ENCODE measurements at regions not wholly inside any gene's neighbourhood (a gene's known extent, or its start where the extent isn't known, plus 50 kb on each side); places are given as distances from the start of the nearest gene placed in this dataset.

DNA sequence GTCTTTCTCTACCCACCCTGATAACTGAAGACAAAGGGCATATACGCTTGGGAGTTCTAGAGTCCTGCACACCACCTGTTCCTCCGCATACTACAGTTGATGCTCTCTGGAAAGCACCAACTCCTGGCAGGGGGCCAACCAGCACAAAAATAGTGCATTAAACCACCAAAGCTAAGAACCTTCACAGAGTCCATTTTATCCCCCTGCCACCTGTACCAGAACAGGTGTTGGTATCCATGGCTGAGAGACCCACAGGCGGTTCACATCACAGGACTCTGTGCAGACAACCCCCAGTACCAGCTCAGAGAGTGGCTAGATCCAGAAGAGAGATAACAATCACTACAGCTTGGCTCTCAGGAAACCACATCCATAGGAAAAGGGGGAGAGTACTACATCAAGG lies 114.4 kb upstream of the POU1F1 start:
- Histone ChIP-seq H3K36me3 (ENCODE audit: control insufficient read depth, insufficient read depth, low read length) (no peaks in the 10 kb centered on the region), H3K4me3 (ENCODE audit: low read depth, low read length) (no peak overlapping the region), H3K9ac (ENCODE audit: low read depth, low read length) (no peak overlapping the region), H3K4me1 (ENCODE audit: control insufficient read depth, insufficient read depth, low read length) (no peaks in the 10 kb centered on the region), H3K27me3 (ENCODE audit: control insufficient read depth, insufficient read depth, low read length) (no peaks in the 10 kb centered on the region), H3K9me3 (ENCODE audit: control insufficient read depth, insufficient read depth, low read length) (no peaks in the 10 kb centered on the region)

DNA sequence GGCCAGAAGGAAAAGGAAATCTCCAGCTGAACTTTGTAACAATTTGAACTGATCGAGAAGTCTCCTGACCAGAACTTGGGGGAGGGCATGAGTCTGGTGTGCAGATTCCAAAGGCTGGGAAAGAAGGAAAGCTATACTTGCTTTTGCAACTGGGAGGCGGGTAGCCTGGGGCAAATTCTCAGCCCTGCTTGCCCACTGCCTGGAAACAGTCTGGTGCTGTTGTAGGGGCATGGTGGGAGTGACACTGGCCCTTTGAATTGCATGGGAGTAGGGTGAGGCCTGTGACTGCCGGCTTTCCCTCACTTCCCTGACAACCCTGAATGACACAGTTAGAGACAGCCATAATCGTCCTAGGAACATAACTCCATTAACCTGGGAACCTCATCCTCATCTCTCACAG lies 114.0 kb upstream of the POU1F1 start:
- Histone ChIP-seq H3K4me1 (ENCODE audit: control insufficient read depth, insufficient read depth, low read length) (no peaks in the 10 kb centered on the region), H3K9me3 (ENCODE audit: control insufficient read depth, insufficient read depth, low read length) (no peaks in the 10 kb centered on the region), H3K9ac (ENCODE audit: low read depth, low read length) (no peak overlapping the region), H3K36me3 (ENCODE audit: control insufficient read depth, insufficient read depth, low read length) (no peaks in the 10 kb centered on the region), H3K4me3 (ENCODE audit: low read depth, low read length) (no peak overlapping the region), H3K27me3 (ENCODE audit: control insufficient read depth, insufficient read depth, low read length) (no peaks in the 10 kb centered on the region)

DNA sequence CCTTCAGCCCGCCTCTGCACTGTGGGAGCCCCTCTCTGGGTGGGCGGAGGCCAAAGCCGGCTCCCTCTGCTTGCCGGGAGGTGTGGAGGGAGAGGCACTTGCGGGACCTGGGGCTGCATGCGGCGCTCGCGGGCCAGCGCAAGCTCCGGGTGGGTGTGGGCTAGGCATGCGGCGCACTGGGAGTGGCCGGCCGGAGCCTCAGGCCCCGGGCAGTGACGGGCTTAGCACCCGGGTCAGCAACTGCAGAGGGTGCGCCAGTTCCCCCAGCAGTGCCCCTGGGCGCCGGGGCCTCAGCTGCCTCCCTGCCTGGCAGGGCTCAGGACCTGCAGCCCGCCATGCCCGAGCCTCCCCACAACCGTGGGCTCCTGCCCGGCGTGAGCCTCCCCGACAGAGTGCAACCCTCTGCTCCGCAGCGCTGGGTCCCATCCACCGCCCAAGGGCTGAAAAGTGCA lies 98.9 kb upstream of the POU1F1 start:
- no peaks in the 10 kb centered on the region for H3K4me1 ChIP-seq (ENCODE audit: control insufficient read depth, insufficient read depth, low read length)

DNA sequence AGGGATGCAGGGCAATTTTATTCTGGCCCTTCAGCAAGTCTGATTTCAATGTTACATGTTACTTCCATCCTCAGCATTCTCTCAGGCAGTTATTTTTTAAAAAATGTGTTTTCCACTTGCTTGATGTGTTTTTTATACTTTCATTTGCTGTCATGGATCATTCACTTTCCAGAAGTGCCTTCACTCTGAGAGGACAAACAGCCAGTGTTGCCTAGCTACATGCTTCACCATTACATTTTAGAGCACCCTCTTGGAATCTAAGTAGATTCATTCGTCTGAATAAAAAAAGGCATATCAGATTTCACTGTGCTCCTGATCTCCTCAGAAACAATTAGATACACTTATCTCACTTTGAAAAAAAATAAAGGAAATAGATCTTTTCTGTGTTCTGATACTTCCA lies 93.6 kb upstream of the POU1F1 start:
- H3K4me1 ChIP-seq (ENCODE audit: control insufficient read depth, insufficient read depth, low read length): no peaks in the 10 kb centered on the region
- no peaks in the 10 kb centered on the region for H3K27me3 ChIP-seq (ENCODE audit: control insufficient read depth, insufficient read depth, low read length)
- no peak overlapping the region for H3K4me3 ChIP-seq (ENCODE audit: low read depth, low read length)
- no peaks in the 10 kb centered on the region for H3K36me3 ChIP-seq (ENCODE audit: control insufficient read depth, insufficient read depth, low read length)
- no peaks in the 10 kb centered on the region for H3K9me3 ChIP-seq (ENCODE audit: control insufficient read depth, insufficient read depth, low read length)
- H3K9ac ChIP-seq (ENCODE audit: low read depth, low read length): no peak overlapping the region

More for the DNA sequence above, 98.9 kb upstream of the POU1F1 start:
- no peaks in the 10 kb centered on the region for H3K9me3 ChIP-seq (ENCODE audit: control insufficient read depth, insufficient read depth, low read length)
- H3K36me3 ChIP-seq (ENCODE audit: control insufficient read depth, insufficient read depth, low read length): no peaks in the 10 kb centered on the region
- no peaks in the 10 kb centered on the region for H3K27me3 ChIP-seq (ENCODE audit: control insufficient read depth, insufficient read depth, low read length)
- no peak overlapping the region for H3K4me3 ChIP-seq (ENCODE audit: low read depth, low read length)
- H3K9ac ChIP-seq (ENCODE audit: low read depth, low read length): no peak overlapping the region

DNA sequence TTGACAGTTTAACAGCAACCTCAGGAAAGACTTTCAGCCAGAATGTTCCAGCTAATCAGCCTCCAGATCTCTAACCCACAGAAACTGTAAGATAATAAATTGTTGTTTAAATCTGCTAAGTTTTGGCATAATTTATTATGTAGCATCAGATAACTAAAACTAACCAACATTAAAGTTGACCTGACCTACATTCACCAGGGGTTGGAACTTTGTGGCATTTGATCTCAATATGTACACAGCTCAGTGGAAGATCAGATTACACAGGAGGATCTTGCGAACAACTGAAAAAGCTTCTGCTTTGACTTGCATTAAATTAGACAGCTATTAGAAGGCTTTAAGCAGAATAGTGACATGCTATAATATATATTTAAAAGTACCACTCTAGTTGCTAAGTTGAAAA lies 91.4 kb upstream of the POU1F1 start:
- H3K27me3 ChIP-seq (ENCODE audit: control insufficient read depth, insufficient read depth, low read length): no peaks in the 10 kb centered on the region
- no peak overlapping the region for H3K4me3 ChIP-seq (ENCODE audit: low read depth, low read length)
- no peaks in the 10 kb centered on the region for H3K4me1 ChIP-seq (ENCODE audit: control insufficient read depth, insufficient read depth, low read length)
- H3K36me3 ChIP-seq (ENCODE audit: control insufficient read depth, insufficient read depth, low read length): no peaks in the 10 kb centered on the region
- no peak overlapping the region for H3K9ac ChIP-seq (ENCODE audit: low read depth, low read length)
- H3K9me3 ChIP-seq (ENCODE audit: control insufficient read depth, insufficient read depth, low read length): no peaks in the 10 kb centered on the region

DNA sequence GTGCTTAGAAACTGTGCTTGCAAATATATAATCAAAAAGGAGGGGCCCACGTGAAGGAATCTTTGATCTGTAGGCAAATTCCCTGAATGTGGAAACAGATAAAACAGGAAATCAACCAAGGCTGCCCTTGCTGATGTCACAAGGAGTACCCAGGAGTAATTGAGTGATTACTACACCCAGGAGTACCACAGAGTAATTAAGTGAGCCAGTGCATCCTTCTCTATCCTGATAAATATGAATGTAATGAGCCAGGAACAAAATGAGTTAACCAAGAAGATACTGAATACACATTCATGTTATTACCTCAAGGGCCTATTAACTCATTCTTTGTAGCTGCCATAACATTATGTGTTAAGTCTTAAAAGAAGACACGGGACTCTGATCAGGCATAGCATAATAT lies 87.3 kb upstream of the POU1F1 start:
- no peaks in the 10 kb centered on the region for H3K36me3 ChIP-seq (ENCODE audit: control insufficient read depth, insufficient read depth, low read length)
- H3K9ac ChIP-seq (ENCODE audit: low read depth, low read length): no peak overlapping the region
- H3K27me3 ChIP-seq (ENCODE audit: control insufficient read depth, insufficient read depth, low read length): no peaks in the 10 kb centered on the region
- no peaks in the 10 kb centered on the region for H3K9me3 ChIP-seq (ENCODE audit: control insufficient read depth, insufficient read depth, low read length)
- no peaks in the 10 kb centered on the region for H3K4me1 ChIP-seq (ENCODE audit: control insufficient read depth, insufficient read depth, low read length)
- H3K4me3 ChIP-seq (ENCODE audit: low read depth, low read length): no peak overlapping the region

DNA sequence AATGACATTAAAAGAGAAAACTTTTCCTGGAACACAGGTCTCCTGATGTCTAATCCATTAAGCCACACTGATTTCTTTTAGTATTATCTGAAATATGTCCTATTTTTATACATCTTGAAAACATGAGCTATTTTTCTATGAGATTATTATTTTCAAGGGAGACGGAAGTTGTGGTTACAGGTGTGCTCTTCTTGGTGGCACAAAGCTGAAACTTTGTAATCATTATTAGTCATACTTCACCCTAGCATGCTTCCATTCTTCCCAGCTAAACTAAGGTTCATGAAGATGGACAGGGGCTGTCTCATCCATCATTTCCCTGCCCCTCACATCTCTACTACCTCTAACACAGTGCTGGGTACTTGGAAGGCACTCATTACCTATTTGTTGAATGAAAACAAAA lies 85.6 kb upstream of the POU1F1 start:
- Histone ChIP-seq H3K9ac (ENCODE audit: low read depth, low read length) (no peak overlapping the region), H3K4me1 (ENCODE audit: control insufficient read depth, insufficient read depth, low read length) (no peaks in the 10 kb centered on the region), H3K4me3 (ENCODE audit: low read depth, low read length) (no peak overlapping the region), H3K27me3 (ENCODE audit: control insufficient read depth, insufficient read depth, low read length) (no peaks in the 10 kb centered on the region), H3K9me3 (ENCODE audit: control insufficient read depth, insufficient read depth, low read length) (no peaks in the 10 kb centered on the region), H3K36me3 (ENCODE audit: control insufficient read depth, insufficient read depth, low read length) (no peaks in the 10 kb centered on the region)

DNA sequence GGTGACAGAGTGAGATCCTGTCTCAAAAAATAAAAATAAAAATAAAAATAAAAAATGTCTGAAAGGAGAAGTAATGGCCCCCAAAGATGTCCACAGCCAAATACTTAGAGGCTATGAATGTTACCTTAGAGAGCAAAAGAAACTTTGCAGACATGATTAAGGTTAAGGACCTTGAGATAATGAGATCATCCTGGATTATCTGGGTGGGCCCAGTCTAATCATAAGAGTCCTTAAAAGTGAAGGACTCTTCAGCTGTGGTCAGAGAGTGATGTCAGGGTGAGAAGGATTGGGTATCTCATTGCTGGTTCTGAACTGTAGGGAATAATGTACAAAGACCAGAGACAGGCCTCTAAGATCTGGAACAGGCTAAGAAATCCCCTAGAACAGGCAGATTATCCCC lies 84.9 kb upstream of the POU1F1 start:
- no peak overlapping the region for H3K4me3 ChIP-seq (ENCODE audit: low read depth, low read length)
- no peaks in the 10 kb centered on the region for H3K9me3 ChIP-seq (ENCODE audit: control insufficient read depth, insufficient read depth, low read length)
- H3K4me1 ChIP-seq (ENCODE audit: control insufficient read depth, insufficient read depth, low read length): no peaks in the 10 kb centered on the region
- no peak overlapping the region for H3K9ac ChIP-seq (ENCODE audit: low read depth, low read length)
- no peaks in the 10 kb centered on the region for H3K36me3 ChIP-seq (ENCODE audit: control insufficient read depth, insufficient read depth, low read length)
- no peaks in the 10 kb centered on the region for H3K27me3 ChIP-seq (ENCODE audit: control insufficient read depth, insufficient read depth, low read length)

DNA sequence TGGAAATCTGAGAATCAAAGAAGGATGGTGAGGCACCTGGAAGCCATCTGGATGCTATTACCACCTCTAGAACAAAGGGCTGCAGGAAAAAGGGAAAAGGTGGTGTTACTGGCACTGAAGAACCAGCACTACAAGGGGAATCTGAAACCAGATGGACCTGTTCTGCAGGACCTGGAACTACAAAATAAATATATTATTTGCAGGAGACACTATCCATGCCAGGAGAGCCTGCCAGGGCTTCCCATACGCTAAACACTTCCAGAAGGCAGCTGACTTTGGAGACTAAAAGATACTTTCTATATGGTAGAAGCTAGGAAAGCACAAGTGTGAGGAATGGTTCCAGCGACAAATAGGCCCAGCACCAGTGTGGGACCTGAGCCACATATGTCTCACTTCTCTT lies 83.4 kb upstream of the POU1F1 start:
- Histone ChIP-seq H3K9me3 (ENCODE audit: control insufficient read depth, insufficient read depth, low read length) (no peaks in the 10 kb centered on the region), H3K27me3 (ENCODE audit: control insufficient read depth, insufficient read depth, low read length) (no peaks in the 10 kb centered on the region), H3K9ac (ENCODE audit: low read depth, low read length) (no peak overlapping the region), H3K4me1 (ENCODE audit: control insufficient read depth, insufficient read depth, low read length) (no peaks in the 10 kb centered on the region), H3K4me3 (ENCODE audit: low read depth, low read length) (no peak overlapping the region), H3K36me3 (ENCODE audit: control insufficient read depth, insufficient read depth, low read length) (no peaks in the 10 kb centered on the region)

DNA sequence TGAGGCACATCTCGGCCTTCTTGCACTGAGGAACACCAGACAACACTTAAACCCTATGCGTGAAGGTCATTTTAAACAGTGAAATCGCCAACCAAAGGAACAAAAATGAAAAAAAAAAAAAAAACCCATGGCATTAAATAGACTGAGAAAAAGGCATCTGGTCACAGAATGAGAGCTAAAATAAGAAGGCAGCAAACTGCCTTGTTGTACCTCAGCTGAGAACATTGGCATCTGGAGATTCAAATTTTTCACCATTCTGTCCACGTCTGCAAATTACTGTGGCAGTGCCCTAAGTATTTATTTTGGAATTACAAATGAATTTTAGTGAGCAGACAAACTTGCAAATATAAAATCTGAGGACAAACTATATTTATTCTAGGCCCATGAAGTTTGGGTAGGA lies 82.6 kb upstream of the POU1F1 start:
- Histone ChIP-seq H3K27me3 (ENCODE audit: control insufficient read depth, insufficient read depth, low read length) (no peaks in the 10 kb centered on the region), H3K4me1 (ENCODE audit: control insufficient read depth, insufficient read depth, low read length) (no peaks in the 10 kb centered on the region), H3K9me3 (ENCODE audit: control insufficient read depth, insufficient read depth, low read length) (no peaks in the 10 kb centered on the region), H3K4me3 (ENCODE audit: low read depth, low read length) (no peak overlapping the region), H3K9ac (ENCODE audit: low read depth, low read length) (no peak overlapping the region), H3K36me3 (ENCODE audit: control insufficient read depth, insufficient read depth, low read length) (no peaks in the 10 kb centered on the region)

DNA sequence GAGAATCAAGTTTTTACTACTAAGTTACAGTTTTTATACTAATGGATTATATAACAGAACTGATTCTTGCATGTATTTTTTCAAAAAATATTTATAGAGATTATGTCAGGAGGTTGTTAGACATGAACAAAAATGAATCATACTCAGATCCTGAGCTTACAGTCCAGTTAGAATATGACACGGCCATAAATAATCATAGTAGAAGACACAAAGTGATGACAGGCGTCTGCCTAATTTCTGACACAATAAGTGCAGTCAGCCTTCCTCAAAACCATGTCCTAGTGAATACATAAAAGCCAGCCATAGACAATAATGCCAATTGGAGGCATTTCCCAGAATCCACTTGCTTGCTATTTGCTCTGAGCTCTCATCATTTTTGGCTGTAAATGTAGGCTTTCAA lies 81.7 kb upstream of the POU1F1 start:
- Histone ChIP-seq H3K4me1 (ENCODE audit: control insufficient read depth, insufficient read depth, low read length) (no peaks in the 10 kb centered on the region), H3K9me3 (ENCODE audit: control insufficient read depth, insufficient read depth, low read length) (no peaks in the 10 kb centered on the region), H3K9ac (ENCODE audit: low read depth, low read length) (no peak overlapping the region), H3K27me3 (ENCODE audit: control insufficient read depth, insufficient read depth, low read length) (no peaks in the 10 kb centered on the region), H3K4me3 (ENCODE audit: low read depth, low read length) (no peak overlapping the region), H3K36me3 (ENCODE audit: control insufficient read depth, insufficient read depth, low read length) (no peaks in the 10 kb centered on the region)

DNA sequence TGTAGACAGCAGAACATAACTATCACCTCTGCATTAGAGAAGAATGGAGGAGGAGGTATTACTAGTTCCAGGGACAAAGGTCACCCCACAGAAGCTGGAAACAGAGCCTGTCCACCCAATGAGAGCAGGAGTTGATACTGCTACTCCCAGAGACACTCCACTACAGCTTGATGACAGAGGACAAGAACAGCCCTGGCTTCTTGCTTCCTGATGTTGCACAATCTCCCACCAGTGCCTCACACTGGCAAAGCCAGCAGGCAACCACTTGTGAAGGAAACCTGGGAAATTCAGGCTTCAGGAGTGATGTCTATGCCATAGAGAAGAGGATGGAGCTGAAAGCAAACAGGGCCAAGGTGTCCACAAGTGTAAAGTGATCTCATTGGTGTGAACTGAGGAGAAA lies 78.0 kb upstream of the POU1F1 start:
- Histone ChIP-seq H3K36me3 (ENCODE audit: control insufficient read depth, insufficient read depth, low read length) (no peaks in the 10 kb centered on the region), H3K4me3 (ENCODE audit: low read depth, low read length) (no peak overlapping the region), H3K9me3 (ENCODE audit: control insufficient read depth, insufficient read depth, low read length) (no peaks in the 10 kb centered on the region), H3K27me3 (ENCODE audit: control insufficient read depth, insufficient read depth, low read length) (no peaks in the 10 kb centered on the region), H3K4me1 (ENCODE audit: control insufficient read depth, insufficient read depth, low read length) (no peaks in the 10 kb centered on the region), H3K9ac (ENCODE audit: low read depth, low read length) (no peak overlapping the region)

DNA sequence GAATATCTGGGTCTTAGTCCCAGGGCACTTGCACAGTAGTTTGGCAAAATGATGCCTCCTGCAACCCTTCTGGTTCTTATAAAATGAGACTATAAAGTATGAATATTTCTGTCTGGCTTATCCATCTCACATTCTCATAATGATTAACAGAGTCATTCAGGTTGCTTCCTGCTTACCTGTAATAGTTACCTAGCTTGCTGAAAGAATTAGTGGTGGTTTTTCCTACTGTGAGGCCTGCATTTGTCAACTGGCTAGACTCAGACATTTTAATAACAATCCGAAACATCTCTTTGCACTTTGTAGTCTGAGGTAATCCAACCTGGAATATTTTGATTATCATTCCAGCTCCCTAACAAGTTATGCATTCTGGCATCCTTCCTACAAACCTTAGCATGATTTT lies 75.6 kb upstream of the POU1F1 start:
- H3K4me3 ChIP-seq (ENCODE audit: low read depth, low read length): no peak overlapping the region
- H3K36me3 ChIP-seq (ENCODE audit: control insufficient read depth, insufficient read depth, low read length): no peaks in the 10 kb centered on the region
- H3K27me3 ChIP-seq (ENCODE audit: control insufficient read depth, insufficient read depth, low read length): no peaks in the 10 kb centered on the region
- no peak overlapping the region for H3K9ac ChIP-seq (ENCODE audit: low read depth, low read length)
- no peaks in the 10 kb centered on the region for H3K4me1 ChIP-seq (ENCODE audit: control insufficient read depth, insufficient read depth, low read length)
- no peaks in the 10 kb centered on the region for H3K9me3 ChIP-seq (ENCODE audit: control insufficient read depth, insufficient read depth, low read length)

Measured in iPS-15b (cell line).